IMR-90 (cell line): ENCODE measurements at regions not wholly inside any gene's neighbourhood (a gene's known extent, or its start where the extent isn't known, plus 50 kb on each side); places are given as distances from the start of the nearest gene placed in this dataset.

Experiments
- NFE2L2 ChIP-seq: fragments of 150-350 bp; IDR thresholded peaks from 2 replicates; pipeline ENCODE4 v1.6.1; 2016; ENCODE audit warnings: low read depth, mild to moderate bottlenecking, low read length
- RFX5 ChIP-seq: IDR thresholded peaks from 2 replicates; pipeline ENCODE4 v1.8.0; 2012; ENCODE audit warnings: low read depth, mild to moderate bottlenecking, low read length, moderate library complexity
- TF ChIP-seq, protein P1 (sequence below): conservative IDR thresholded peaks from 2 replicates; pipeline ENCODE4 v1.5.1; 2012; ENCODE audit warnings: mild to moderate bottlenecking, low read depth, low read length, improper control_type of control experiment

GRCh38 chr6:101001012-101001411, 119.9 kb upstream of the ASCC3 start:
- TF ChIP-seq, protein P1, sequence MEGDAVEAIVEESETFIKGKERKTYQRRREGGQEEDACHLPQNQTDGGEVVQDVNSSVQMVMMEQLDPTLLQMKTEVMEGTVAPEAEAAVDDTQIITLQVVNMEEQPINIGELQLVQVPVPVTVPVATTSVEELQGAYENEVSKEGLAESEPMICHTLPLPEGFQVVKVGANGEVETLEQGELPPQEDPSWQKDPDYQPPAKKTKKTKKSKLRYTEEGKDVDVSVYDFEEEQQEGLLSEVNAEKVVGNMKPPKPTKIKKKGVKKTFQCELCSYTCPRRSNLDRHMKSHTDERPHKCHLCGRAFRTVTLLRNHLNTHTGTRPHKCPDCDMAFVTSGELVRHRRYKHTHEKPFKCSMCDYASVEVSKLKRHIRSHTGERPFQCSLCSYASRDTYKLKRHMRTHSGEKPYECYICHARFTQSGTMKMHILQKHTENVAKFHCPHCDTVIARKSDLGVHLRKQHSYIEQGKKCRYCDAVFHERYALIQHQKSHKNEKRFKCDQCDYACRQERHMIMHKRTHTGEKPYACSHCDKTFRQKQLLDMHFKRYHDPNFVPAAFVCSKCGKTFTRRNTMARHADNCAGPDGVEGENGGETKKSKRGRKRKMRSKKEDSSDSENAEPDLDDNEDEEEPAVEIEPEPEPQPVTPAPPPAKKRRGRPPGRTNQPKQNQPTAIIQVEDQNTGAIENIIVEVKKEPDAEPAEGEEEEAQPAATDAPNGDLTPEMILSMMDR = no peak
- TF ChIP-seq RFX5 = no peak
- TF ChIP-seq NFE2L2 = no peak
